Stimulated activated CD4-positive, alpha-beta T cell treated with anti-CD3 and anti-CD28 coated beads, TNF-alpha, amount 100 ng/mL, for 48 hours (primary cell): ENCODE measurements at regions not wholly inside any gene's neighbourhood (a gene's known extent, or its start where the extent isn't known, plus 50 kb on each side); places are given as distances from the start of the nearest gene placed in this dataset.
"Not testable (repeated sequence)": the region's sequence is repeated elsewhere in the genome, so short reads cannot be mapped to it uniquely, and the experiment has no call there.

Experiments used
- DNase-seq, 3 donors: peaks; one replicate each; pipeline ENCODE4 v3.0.0-alpha.2; 2020; ENCODE audit warnings: low read depth in 3 of 3

- no peak for DNase-seq
Measured at GRCh38 chr2:40937284-40937683, 485.4 kb upstream of the SLC8A1 start.

GRCh38 chr2:40953341-40953740 lies 501.5 kb upstream of the SLC8A1 start:
- no peak for DNase-seq

- no peak for DNase-seq
Measured at GRCh38 chr2:40955042-40955441, 503.2 kb upstream of the SLC8A1 start.

- DNase-seq: no peak
Measured at GRCh38 chr2:40955635-40956034, 503.7 kb upstream of the SLC8A1 start.

- DNase-seq: no peak
Measured at GRCh38 chr2:40957508-40957907, 505.6 kb upstream of the SLC8A1 start.

- DNase-seq: no peak
Measured at GRCh38 chr2:40962026-40962425, 510.1 kb upstream of the SLC8A1 start.

GRCh38 chr2:40964509-40965250 lies 512.8 kb upstream of the SLC8A1 start:
- DNase-seq: no peak

GRCh38 chr2:40967451-40967850 lies 515.6 kb upstream of the SLC8A1 start:
- DNase-seq: no peak

- no peak for DNase-seq
Measured at GRCh38 chr2:40975151-40975550, 523.3 kb upstream of the SLC8A1 start.

- no peak for DNase-seq
Measured at GRCh38 chr2:40997362-40997761, 545.5 kb upstream of the SLC8A1 start.

GRCh38 chr2:41000374-41000773 lies 548.5 kb upstream of the SLC8A1 start:
- DNase-seq: no peak

GRCh38 chr2:41000906-41001305 lies 549.0 kb upstream of the SLC8A1 start:
- DNase-seq: no peak

- no peak for DNase-seq
Measured at GRCh38 chr2:41004700-41005099, 552.8 kb upstream of the SLC8A1 start.

GRCh38 chr2:41020358-41020757 lies 568.5 kb upstream of the SLC8A1 start:
- no peak for DNase-seq

- no peak for DNase-seq
Measured at GRCh38 chr2:41024816-41025215, 572.9 kb upstream of the SLC8A1 start.

- DNase-seq: no peak
Measured at GRCh38 chr2:41026613-41027012, 574.7 kb upstream of the SLC8A1 start.

- no peak for DNase-seq
Measured at GRCh38 chr2:41027095-41027494, 575.2 kb upstream of the SLC8A1 start.

- no peak for DNase-seq
Measured at GRCh38 chr2:41031282-41031681, 579.4 kb upstream of the SLC8A1 start.

GRCh38 chr2:41032715-41033114 lies 580.8 kb upstream of the SLC8A1 start:
- DNase-seq: no peak

GRCh38 chr2:41033127-41033526 lies 581.2 kb upstream of the SLC8A1 start:
- no peak for DNase-seq

- no peak for DNase-seq
Measured at GRCh38 chr2:41038408-41038807, 586.5 kb upstream of the SLC8A1 start.

- not testable (repeated sequence) for DNase-seq
Measured at GRCh38 chr2:41039750-41040149, 587.9 kb upstream of the SLC8A1 start.

- DNase-seq: no peak
Measured at GRCh38 chr2:41040782-41041520, 589.1 kb upstream of the SLC8A1 start.
